ENCODE measurements at regions not wholly inside any gene's neighbourhood (a gene's known extent, or its start where the extent isn't known, plus 50 kb on each side); places are given as distances from the start of the nearest gene placed in this dataset.

DNA sequence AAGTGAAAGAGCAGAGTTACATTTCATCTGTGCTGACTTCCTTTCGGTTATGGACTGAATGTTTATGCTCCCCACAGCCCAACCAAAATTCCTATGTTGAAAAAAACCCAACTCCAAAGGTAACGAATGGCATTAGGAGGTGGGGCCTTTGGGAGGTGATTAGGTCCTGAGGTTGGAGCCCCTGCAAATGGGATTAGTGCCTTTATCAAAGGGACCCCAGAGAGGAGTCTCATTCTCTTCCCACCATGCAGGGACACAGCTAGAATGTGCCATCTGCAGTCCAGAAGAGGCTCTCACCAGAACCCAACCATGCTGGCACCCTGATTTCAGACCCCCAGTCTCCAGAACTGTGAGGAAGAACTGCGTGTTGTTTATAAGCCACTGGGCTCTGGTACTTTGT lies 199.3 kb downstream of the TOMM20 start:
- TF ChIP-seq, protein P1, sequence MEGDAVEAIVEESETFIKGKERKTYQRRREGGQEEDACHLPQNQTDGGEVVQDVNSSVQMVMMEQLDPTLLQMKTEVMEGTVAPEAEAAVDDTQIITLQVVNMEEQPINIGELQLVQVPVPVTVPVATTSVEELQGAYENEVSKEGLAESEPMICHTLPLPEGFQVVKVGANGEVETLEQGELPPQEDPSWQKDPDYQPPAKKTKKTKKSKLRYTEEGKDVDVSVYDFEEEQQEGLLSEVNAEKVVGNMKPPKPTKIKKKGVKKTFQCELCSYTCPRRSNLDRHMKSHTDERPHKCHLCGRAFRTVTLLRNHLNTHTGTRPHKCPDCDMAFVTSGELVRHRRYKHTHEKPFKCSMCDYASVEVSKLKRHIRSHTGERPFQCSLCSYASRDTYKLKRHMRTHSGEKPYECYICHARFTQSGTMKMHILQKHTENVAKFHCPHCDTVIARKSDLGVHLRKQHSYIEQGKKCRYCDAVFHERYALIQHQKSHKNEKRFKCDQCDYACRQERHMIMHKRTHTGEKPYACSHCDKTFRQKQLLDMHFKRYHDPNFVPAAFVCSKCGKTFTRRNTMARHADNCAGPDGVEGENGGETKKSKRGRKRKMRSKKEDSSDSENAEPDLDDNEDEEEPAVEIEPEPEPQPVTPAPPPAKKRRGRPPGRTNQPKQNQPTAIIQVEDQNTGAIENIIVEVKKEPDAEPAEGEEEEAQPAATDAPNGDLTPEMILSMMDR (IDR thresholded peaks at IDR 0.05): no peak
- TF ChIP-seq EZH2 (IDR thresholded peaks at IDR 0.05; ENCODE audit: borderline replicate concordance, insufficient read depth, low read depth, low read length, poor library complexity, severe bottlenecking): no peak
